CD4-positive, alpha-beta T cell treated with Interleukin-4 for 1 hour (primary cell): ENCODE measurements at regions not wholly inside any gene's neighbourhood (a gene's known extent, or its start where the extent isn't known, plus 50 kb on each side); places are given as distances from the start of the nearest gene placed in this dataset.
"Not testable (repeated sequence)": the region's sequence is repeated elsewhere in the genome, so short reads cannot be mapped to it uniquely, and the experiment has no call there.

Source experiments
- DNase-seq, 2 donors: peaks; one replicate each; pipeline ENCODE4 v3.0.0-alpha.2; 2020 to 2022

DNA sequence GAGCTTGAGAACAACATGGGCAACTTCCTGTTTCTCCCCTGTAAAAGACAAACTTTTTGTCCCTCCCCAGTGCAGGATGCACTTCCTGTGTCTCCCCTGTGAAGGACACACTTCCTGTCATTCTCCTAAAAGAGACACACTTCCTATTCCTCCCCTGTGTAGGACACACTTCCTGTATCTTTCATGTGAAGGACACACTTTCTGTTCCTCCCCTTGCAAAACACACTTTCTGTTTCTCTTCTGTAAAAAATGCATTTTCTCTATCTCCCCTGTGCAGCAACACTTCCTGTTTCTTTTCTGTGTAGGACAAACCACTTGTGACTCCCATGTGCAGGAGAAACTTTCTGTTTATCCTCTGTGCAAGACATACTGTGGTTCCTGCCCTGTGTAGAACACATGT is 488.6 kb upstream of the USP9Y start:
- DNase-seq = no peak

- DNase-seq = peak in 1 of 2 donors; percentile 18
Measured at GRCh38 chrY:12215564-12216022, 485.4 kb upstream of the USP9Y start.

DNA sequence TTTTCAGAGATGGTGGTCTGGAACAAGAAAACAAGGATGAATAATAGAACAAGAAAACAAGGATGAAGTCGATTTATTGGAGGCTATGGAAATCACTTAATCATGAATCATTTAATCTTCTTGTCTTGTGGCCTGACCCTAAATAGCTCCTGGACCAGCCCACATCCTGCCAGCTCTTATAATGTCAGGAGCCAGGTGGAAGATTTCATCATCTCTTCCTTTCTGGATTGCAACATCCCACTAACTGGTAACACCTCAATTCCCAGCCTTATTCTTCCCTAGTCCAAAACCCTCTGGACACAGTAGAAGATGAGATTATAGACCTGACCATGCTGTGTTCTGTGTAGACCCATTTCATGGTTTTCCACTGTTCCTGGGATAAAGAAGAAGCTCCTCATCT is 470.1 kb upstream of the USP9Y start:
- no peak for DNase-seq

DNA sequence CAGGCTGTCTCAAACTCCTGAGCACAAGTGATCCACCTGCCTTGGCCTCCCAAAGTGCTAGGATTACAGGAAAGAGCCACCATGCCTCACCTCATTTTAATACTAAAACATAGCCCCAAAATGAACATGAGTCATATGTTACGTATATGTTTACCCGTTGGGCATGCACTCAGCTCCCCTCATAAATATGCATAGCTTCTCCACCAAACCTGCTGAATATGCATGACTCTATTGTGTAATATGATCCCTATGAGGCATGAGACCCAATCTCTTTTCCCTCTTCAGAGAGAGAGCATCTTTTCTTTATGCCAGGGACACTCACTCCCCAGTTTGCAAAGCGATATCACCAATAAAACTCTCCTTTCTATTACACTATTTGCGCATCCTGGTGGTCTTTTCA is 464.6 kb upstream of the USP9Y start:
- no peak for DNase-seq

DNA sequence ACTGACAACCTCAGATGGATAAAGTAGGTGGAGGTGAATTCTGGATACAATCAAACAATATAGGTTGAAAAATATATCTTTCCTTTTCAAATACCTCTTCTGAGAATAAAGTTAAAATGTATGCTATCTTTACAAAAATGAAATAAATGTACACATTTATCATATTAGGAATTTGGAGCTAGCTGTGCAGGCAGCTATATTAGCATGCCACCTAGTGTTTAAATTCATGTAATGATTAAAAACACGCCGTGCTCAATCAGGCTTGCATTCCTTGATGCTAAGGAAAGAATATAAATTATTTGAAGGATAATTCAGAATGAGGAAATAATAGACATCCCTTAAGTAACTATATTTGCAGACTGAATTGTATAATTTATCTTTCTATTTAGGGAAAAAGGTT is 460.7 kb upstream of the USP9Y start:
- DNase-seq = not testable (repeated sequence)

DNA sequence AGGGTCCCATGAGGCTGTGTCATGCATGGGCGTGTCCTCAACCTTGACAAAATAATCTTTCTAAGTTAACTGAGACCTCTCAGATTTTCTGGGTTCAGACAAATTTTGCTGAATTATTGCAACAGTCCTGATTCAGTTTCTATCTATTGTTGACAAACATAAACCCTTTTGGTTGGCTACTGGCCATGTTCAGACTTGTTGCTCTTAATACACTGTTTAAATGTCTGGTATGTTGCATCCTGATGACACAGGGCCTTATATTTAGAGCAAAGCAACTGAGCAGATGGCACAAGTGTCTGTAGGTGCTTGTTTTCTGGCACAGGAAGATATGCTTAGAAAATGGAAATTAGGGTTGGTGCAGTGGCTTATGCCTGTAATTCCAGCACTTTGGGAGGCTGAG is 456.9 kb upstream of the USP9Y start:
- no peak for DNase-seq

GRCh38 chrY:12253756-12254155 is 447.3 kb upstream of the USP9Y start:
- DNase-seq = no peak

GRCh38 chrY:12271162-12271561 is 429.9 kb upstream of the USP9Y start:
- no peak for DNase-seq

- DNase-seq = no peak
Measured at GRCh38 chrY:12285608-12286007, 415.4 kb upstream of the USP9Y start.

- DNase-seq = no peak
Measured at GRCh38 chrY:12288919-12289318, 412.1 kb upstream of the USP9Y start.

DNA sequence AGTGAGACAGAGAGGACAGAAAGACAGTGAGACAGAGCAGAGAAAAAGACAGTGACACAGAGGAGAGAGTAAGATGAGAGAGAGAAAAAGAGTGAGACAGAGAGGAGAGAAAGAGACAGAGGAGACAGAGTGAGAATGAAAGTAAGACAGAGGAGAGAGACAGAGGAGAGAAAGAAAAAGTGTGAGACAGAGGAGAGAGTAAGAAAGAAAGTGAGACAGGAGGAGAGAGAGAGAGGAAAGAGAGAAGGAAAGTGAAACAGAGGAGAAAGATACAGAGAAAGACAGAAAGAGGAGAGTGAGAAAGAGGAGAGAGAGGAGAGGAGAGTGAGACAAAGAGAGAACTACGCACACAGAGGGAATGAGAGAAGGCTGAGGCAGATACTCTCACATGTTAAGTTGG is 411.6 kb upstream of the USP9Y start:
- no peak for DNase-seq

DNA sequence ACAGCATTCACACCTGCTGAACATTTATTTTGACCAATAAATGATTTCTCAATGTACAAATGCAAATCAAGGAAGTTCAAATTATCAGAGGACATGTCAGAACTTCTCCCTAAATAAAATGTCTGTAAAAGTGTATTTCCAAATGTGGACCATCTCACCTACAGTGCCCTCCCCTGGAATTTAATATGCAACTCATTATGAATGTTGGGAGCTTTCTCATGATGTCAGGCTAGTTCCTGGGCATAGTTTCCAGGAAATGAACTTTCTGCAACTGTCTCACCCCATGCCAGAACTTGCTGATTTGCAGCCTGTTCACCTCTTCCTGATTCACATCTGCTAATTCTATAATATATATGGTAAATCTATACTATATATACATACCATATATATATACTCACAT is 408.5 kb upstream of the USP9Y start:
- no peak for DNase-seq

DNA sequence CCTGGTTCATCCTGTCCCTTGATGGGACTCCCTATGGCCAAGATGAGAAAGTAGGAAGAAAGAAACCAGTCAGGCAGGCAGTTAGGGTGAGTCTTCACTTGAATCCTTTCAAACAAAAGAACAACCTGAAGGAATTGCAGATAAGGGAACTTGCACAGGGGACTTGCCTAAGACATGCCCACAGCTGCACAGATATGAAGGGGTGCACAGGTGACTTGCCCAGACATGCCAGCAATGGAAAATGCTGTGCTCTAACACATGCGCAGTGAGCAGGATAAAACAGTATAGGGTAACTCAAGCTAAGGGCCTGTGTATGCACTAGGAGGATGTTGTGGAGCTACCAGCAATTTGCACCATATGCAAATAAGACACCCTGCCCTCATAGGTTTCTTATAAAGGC is 404.6 kb upstream of the USP9Y start:
- DNase-seq = no peak

GRCh38 chrY:12299796-12300195 is 401.2 kb upstream of the USP9Y start:
- DNase-seq = not testable (repeated sequence)

DNA sequence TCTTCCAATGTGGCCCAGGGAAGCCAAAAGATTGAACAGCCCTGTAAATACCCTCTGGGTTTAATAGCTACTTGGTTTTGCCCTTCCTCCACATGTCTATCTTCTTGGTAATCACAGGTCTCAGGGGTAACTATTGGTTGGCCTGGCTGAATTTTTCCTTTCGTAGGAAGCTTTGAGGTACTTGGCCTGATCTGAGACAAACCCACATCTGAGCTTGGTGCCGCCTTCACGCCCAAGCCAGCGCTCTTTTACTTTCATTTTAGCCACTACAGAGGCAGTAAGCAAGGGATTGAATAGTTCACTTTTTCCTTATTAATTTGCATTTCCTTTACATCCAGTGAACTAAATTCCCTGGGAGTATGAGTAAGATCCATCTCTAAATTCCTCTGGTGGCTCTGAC is 397.6 kb upstream of the USP9Y start:
- DNase-seq = peak in 1 of 2 donors; percentile 41

DNA sequence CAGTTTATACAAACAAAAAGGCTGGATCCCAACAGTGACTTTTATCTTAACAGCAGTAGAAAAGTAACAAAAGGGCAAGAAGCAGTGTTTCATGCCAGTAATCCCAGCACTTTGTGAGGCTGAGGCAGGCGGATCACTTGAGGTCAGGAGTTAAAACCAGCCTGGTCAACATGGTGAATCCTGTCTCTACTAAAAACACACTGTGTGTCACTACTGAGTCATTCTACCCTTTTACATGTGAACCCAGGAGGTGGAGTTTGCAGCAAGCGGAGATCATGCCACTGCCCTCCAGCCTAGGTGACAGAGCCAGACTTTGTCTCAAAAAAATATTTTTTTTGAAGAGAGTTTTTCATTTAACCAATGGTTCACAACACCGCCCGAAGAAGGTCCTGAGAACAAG is 395.6 kb upstream of the USP9Y start:
- no peak for DNase-seq

DNA sequence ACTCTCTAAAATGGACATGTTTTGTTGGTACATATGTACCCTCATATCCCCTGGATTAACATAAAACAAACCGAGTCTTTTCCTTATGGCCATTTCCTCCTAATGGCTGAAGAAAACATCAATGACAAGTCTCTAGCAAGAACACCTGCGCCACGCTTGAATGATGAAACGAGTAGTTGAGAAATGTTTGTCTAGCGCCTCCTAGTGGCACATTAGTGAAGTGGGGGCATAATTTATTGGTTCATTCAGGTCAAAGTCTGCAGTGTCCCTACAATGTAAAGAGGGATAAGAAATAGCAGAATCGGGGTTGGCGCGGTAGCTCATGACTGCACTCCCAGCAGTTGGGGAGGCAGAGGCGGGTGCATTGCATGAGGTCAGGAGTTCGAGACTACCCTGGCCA is 391.8 kb upstream of the USP9Y start:
- DNase-seq = peak in 1 of 2 donors; percentile 43

DNA sequence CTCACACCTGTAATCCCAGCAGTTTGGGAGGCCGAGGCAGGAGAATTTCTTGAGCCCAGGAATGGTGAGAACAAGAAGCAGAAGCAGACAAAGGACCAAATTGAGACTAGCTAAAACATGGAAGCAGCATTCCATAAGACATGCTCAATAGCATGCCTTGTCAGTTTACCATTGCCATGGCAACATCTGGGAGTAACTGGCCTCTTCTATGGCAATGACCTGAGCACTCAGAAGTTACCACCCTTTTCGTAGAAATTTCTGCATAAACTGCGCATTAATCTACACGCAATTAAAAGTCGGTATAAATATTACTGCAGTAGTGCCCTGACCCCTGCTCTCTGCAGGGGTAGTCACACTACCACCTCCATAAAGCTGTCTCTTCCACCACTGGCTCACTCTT is 390.2 kb upstream of the USP9Y start:
- DNase-seq = no peak

- DNase-seq = no peak
Measured at GRCh38 chrY:12327751-12328150, 373.3 kb upstream of the USP9Y start.

DNA sequence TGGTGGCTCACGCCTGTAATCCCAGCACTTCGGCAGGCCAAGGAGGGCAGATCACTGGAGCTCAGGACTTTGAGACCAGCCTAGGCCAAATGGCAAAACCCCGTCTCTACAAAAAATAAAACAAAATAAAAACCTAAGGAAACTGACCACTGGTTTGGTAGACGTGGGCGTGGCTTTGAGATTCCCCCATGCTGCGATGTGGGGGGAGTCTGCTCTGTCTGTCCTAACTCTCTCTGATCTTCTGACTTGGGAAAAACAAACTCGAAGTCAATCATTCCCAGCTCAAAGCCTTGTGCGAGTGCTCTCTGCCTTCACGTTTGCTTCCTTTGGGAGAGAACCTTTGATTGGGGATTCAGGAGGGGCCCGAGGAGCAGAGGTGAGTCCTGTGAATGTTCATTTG is 369.1 kb upstream of the USP9Y start:
- not testable (repeated sequence) for DNase-seq

- DNase-seq = no peak
Measured at GRCh38 chrY:12343211-12343610, 357.8 kb upstream of the USP9Y start.

DNA sequence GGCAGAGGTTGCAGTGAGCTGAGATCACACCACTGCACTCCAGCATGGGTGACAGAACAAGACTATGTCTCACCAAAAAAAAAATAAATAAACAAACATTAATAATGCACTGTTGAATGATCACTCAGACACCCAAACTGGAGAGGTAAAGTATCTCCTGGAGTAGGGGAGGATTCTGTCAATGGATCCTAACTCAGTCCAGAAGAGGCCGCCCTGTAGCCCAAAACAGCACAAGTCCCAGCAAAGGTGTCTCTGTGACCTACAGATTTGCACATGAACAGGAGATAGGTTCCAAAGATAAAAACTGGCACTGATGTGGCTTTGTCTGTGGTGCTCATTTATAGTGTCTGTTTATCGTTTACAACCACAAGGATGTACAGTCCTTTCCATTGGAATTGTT is 352.9 kb upstream of the USP9Y start:
- no peak for DNase-seq

DNA sequence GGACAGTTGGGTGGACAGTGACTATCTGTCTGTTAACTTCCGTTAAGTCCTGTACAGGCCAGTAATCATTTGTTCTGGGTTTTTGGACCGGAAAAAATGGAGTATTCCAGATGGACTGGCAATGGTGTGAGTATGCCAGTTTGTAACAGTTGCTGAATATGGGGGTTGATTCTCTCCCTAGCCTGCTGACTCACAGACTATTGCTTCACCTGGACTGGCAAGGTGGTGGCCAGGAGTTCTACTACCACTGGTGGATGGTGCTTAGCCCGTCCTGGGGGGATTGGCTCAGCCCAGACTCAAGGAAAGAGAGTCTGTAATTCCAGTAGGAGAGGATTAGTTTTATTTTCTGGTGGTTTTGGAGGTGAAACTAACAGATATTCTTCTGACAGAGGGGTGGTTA is 343.8 kb upstream of the USP9Y start:
- no peak for DNase-seq

DNA sequence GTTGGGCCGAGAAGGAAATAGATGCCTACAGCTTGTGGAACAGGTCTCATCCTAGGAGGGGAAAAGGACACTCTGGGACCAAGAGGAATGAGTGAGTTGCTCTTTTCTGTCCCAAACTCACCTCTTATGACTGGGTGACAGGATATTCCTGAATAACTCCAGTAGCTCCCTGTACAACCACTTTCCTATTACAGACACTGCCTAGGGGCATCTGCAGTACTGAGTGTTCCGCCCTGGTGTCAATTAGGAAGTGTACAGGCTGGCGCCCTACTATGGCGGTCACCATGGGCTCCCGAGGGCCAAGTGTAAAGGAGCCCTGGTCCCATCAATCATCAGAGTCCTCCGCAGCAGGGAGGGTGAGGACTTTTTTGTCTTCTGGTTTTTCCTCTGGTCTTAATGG is 343.4 kb upstream of the USP9Y start:
- no peak for DNase-seq

DNA sequence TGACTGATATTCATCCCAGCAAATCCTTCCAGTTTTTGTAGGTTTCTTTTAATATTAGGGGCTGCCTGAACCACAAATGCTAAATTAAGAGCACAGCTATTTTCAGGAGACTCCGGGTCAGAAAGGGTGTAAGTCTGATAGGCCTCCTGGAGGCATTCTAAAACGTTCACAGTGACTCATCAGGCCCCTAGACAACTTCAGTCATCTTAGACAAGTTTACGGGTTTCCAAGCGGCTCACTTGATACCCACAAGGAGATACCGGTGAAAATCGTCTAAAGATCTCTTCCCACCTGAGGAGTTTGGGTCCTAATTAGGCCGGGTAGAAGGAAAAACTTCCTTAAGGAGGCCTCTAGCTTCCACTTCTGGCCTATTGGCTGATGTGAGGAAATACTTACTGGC is 342.7 kb upstream of the USP9Y start:
- DNase-seq = no peak

- no peak for DNase-seq
Measured at GRCh38 chrY:12359867-12360266, 341.2 kb upstream of the USP9Y start.
